Liver (tissue), 3 donors: ENCODE measurements at regions not wholly inside any gene's neighbourhood (a gene's known extent, or its start where the extent isn't known, plus 50 kb on each side); places are given as distances from the start of the nearest gene placed in this dataset.

ENCODE experiments used
- EGR1 ChIP-seq, 2 donors: IDR thresholded peaks; 2 replicates each; pipeline ENCODE4 v1.6.1; 2016 to 2018; ENCODE audit warnings: antibody characterized with exemption in 2 of 2, low read depth in 2 of 2
- FOXA1 ChIP-seq: IDR thresholded peaks from 2 replicates; pipeline ENCODE4 v1.6.1; 2016; ENCODE audit warnings: antibody characterized with exemption
- GABPA ChIP-seq, 2 donors: IDR thresholded peaks in 1 of 2; conservative IDR thresholded peaks in 1 of 2; 2 replicates each; pipeline ENCODE4 v1.6.1; 2016; ENCODE audit warnings: antibody characterized with exemption in 2 of 2, mild to moderate bottlenecking in 1 of 2, moderate library complexity in 1 of 2
- JUND ChIP-seq, 2 donors: IDR thresholded peaks; 2 replicates each; pipeline ENCODE4 v1.6.1; 2016; ENCODE audit warnings: antibody characterized with exemption in 2 of 2
- NR2F2 ChIP-seq: IDR thresholded peaks from 2 replicates; pipeline ENCODE4 v1.6.1; 2016; ENCODE audit warnings: antibody characterized with exemption
- RAD21 ChIP-seq, 2 donors: IDR thresholded peaks; 2 replicates each; pipeline ENCODE4 v1.6.1; 2016; ENCODE audit warnings: antibody characterized with exemption in 2 of 2, mild to moderate bottlenecking in 2 of 2
- RXRA ChIP-seq, 2 donors: IDR thresholded peaks; 2 replicates each; pipeline ENCODE4 v1.6.1; 2017 to 2018; ENCODE audit warnings: antibody characterized with exemption in 2 of 2, mild to moderate bottlenecking in 1 of 2
- SP1 ChIP-seq: IDR thresholded peaks from 2 replicates; pipeline ENCODE4 v1.6.1; 2018; ENCODE audit warnings: antibody characterized with exemption, mild to moderate bottlenecking
- TAF1 ChIP-seq: conservative IDR thresholded peaks from 2 replicates; pipeline ENCODE4 v1.6.1; 2016; ENCODE audit warnings: antibody characterized with exemption, mild to moderate bottlenecking
- YY1 ChIP-seq: IDR thresholded peaks from 2 replicates; pipeline ENCODE4 v1.6.1; 2016; ENCODE audit warnings: antibody characterized with exemption, mild to moderate bottlenecking
- TF ChIP-seq, protein P1 (sequence below): fragments of 150-350 bp; IDR thresholded peaks from 2 replicates; pipeline ENCODE4 v1.5.1; 2017; ENCODE audit warnings: improper control_type of control experiment, low read depth, low read length; ENCODE audit not compliant: missing input control
- TF ChIP-seq, protein P2 (sequence below): IDR thresholded peaks from 2 replicates; pipeline ENCODE4 v1.6.1; 2016; ENCODE audit warnings: antibody characterized with exemption, mild to moderate bottlenecking
- TF ChIP-seq, protein P3 (sequence below): IDR thresholded peaks from 2 replicates; pipeline ENCODE4 v1.6.1; 2016; ENCODE audit warnings: antibody characterized with exemption
- TF ChIP-seq, protein P4 (sequence below): IDR thresholded peaks from 2 replicates; pipeline ENCODE4 v1.6.1; 2016; ENCODE audit warnings: antibody characterized with exemption
- donor health status: healthy.
- donor health status: healthy.

DNA sequence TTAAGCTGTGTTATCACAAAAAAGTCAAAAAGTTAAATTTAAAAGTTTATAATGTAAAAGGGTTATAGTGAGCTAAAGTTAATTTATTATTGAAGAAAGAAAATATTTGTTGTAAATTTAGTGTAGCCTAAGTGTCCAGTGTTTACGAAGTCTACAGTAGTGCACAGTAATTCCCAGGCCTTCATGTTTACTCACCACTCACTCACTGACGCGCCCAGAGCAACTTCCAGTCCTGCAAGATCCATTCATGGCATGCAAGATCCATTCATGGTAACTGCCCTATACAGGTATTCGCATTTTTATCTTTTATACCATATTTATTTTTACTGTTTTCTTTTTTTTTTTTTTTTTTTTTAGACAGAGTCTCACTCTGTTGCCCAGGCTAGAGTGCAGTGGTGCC lies 69.5 kb downstream of the TPRA1 start:
- TF ChIP-seq, protein P1, sequence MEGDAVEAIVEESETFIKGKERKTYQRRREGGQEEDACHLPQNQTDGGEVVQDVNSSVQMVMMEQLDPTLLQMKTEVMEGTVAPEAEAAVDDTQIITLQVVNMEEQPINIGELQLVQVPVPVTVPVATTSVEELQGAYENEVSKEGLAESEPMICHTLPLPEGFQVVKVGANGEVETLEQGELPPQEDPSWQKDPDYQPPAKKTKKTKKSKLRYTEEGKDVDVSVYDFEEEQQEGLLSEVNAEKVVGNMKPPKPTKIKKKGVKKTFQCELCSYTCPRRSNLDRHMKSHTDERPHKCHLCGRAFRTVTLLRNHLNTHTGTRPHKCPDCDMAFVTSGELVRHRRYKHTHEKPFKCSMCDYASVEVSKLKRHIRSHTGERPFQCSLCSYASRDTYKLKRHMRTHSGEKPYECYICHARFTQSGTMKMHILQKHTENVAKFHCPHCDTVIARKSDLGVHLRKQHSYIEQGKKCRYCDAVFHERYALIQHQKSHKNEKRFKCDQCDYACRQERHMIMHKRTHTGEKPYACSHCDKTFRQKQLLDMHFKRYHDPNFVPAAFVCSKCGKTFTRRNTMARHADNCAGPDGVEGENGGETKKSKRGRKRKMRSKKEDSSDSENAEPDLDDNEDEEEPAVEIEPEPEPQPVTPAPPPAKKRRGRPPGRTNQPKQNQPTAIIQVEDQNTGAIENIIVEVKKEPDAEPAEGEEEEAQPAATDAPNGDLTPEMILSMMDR = no peak
- no peak for TF ChIP-seq TAF1
- TF ChIP-seq GABPA (IDR thresholded peaks at IDR 0.05 in 1 of 2, conservative IDR thresholded peaks at IDR 0.05 in 1 of 2) = no peak
- TF ChIP-seq, protein P2, sequence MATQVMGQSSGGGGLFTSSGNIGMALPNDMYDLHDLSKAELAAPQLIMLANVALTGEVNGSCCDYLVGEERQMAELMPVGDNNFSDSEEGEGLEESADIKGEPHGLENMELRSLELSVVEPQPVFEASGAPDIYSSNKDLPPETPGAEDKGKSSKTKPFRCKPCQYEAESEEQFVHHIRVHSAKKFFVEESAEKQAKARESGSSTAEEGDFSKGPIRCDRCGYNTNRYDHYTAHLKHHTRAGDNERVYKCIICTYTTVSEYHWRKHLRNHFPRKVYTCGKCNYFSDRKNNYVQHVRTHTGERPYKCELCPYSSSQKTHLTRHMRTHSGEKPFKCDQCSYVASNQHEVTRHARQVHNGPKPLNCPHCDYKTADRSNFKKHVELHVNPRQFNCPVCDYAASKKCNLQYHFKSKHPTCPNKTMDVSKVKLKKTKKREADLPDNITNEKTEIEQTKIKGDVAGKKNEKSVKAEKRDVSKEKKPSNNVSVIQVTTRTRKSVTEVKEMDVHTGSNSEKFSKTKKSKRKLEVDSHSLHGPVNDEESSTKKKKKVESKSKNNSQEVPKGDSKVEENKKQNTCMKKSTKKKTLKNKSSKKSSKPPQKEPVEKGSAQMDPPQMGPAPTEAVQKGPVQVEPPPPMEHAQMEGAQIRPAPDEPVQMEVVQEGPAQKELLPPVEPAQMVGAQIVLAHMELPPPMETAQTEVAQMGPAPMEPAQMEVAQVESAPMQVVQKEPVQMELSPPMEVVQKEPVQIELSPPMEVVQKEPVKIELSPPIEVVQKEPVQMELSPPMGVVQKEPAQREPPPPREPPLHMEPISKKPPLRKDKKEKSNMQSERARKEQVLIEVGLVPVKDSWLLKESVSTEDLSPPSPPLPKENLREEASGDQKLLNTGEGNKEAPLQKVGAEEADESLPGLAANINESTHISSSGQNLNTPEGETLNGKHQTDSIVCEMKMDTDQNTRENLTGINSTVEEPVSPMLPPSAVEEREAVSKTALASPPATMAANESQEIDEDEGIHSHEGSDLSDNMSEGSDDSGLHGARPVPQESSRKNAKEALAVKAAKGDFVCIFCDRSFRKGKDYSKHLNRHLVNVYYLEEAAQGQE = no peak
- TF ChIP-seq YY1 = no peak
- no peak for TF ChIP-seq FOXA1
- TF ChIP-seq RXRA (IDR thresholded peaks at IDR 0.05) = no peak
- TF ChIP-seq, protein P3, sequence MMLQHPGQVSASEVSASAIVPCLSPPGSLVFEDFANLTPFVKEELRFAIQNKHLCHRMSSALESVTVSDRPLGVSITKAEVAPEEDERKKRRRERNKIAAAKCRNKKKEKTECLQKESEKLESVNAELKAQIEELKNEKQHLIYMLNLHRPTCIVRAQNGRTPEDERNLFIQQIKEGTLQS = no peak
- TF ChIP-seq, protein P4, sequence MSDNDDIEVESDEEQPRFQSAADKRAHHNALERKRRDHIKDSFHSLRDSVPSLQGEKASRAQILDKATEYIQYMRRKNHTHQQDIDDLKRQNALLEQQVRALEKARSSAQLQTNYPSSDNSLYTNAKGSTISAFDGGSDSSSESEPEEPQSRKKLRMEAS = no peak
- TF ChIP-seq EGR1 (IDR thresholded peaks at IDR 0.05; ENCODE audit: low read depth in 2 of 2) = no peak
- no peak for TF ChIP-seq SP1
- no peak for TF ChIP-seq JUND (IDR thresholded peaks at IDR 0.05)
- TF ChIP-seq RAD21 (IDR thresholded peaks at IDR 0.05) = no peak
- TF ChIP-seq NR2F2 = no peak
